ENCODE measurements at regions not wholly inside any gene's neighbourhood (a gene's known extent, or its start where the extent isn't known, plus 50 kb on each side); places are given as distances from the start of the nearest gene placed in this dataset.

GRCh38 chr1:238492271-238492670 lies 601.5 kb upstream of the ZP4 start:
- H3K27ac ChIP-seq: no peak overlapping the region
- CTCF ChIA-PET: no interaction called here
- DNase-seq (ENCODE audit: low spot score): no peak
- TF ChIP-seq, protein P1, sequence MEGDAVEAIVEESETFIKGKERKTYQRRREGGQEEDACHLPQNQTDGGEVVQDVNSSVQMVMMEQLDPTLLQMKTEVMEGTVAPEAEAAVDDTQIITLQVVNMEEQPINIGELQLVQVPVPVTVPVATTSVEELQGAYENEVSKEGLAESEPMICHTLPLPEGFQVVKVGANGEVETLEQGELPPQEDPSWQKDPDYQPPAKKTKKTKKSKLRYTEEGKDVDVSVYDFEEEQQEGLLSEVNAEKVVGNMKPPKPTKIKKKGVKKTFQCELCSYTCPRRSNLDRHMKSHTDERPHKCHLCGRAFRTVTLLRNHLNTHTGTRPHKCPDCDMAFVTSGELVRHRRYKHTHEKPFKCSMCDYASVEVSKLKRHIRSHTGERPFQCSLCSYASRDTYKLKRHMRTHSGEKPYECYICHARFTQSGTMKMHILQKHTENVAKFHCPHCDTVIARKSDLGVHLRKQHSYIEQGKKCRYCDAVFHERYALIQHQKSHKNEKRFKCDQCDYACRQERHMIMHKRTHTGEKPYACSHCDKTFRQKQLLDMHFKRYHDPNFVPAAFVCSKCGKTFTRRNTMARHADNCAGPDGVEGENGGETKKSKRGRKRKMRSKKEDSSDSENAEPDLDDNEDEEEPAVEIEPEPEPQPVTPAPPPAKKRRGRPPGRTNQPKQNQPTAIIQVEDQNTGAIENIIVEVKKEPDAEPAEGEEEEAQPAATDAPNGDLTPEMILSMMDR (conservative IDR thresholded peaks at IDR 0.05; ENCODE audit: low read depth): no peak
- POLR2A ChIA-PET (ENCODE audit: low non-redundant PET): no interaction called here

GRCh38 chr1:238491265-238491664 lies 600.5 kb upstream of the ZP4 start:
- ChIA-PET POLR2A (ENCODE audit: low non-redundant PET) (no interaction called here), CTCF (no interaction called here)
- TF ChIP-seq, protein P1 (conservative IDR thresholded peaks at IDR 0.05; ENCODE audit: low read depth): no peak
- DNase-seq (ENCODE audit: low spot score): no peak
- no peak overlapping the region for H3K27ac ChIP-seq

DNA sequence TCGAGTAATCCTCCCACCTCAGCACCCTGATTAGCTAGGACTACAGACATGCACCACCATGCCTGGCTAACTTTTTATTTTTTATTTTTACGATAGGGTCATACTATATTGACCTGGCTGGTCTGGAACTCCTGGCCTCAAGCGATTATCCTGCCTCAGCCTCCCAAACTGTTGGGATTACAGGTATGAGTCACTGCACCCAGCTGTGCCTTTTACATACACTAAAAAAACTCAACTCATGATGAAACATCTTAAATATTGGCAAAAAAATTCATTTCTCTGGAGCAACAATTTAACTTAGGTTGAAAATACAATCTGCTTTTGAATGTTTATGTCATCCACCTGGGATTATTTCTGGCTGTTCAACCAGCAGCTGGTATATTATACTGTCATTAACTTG lies 598.3 kb upstream of the ZP4 start:
- TF ChIP-seq, protein P1 (conservative IDR thresholded peaks at IDR 0.05; ENCODE audit: low read depth): no peak
- H3K27ac ChIP-seq: no peak overlapping the region
- CTCF ChIA-PET: no interaction called here
- POLR2A ChIA-PET (ENCODE audit: low non-redundant PET): no interaction called here
- DNase-seq (ENCODE audit: low spot score): no peak

DNA sequence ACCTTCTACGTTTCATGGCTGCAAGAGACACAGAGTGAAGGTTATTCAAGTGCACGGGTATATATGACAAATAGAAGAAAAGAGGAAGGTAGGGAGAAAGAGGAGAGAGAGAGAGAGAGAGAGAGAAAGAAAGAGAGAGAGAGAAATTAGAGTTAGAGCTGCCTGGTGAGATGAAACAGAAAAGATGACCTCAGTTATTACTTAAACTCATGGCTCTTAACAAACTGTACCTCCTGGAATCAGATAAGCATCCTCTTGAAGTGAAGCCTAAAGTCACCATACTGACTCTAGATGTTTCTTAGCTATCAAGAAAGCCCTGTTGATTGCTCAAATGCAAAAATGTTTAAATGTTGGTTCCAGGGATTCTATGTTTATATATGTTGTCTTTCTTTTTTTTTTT lies 597.7 kb upstream of the ZP4 start:
- ChIA-PET CTCF (no interaction called here), POLR2A (ENCODE audit: low non-redundant PET) (no interaction called here)
- no peak overlapping the region for H3K27ac ChIP-seq
- no peak for DNase-seq (ENCODE audit: low spot score)
- TF ChIP-seq, protein P1 (conservative IDR thresholded peaks at IDR 0.05; ENCODE audit: low read depth): no peak

DNA sequence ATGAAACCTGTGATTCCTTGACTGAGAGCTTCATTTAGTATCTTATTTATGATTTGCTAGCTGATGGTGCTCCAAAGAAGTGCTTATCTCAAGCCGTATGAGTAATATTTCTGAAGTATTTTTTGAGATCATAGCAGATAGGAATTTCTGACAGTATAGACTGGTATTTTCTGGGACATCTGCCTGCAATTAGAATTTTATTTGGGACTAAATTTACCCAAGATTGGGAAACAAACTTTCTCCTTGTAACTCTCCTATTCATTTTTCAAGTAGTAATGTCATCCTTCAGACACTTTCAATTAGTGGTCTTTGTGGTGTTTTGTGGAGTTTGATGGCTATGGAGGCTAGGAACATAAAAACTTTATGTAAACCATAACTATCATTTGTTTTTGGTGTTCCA lies 597.2 kb upstream of the ZP4 start:
- DNase-seq (ENCODE audit: low spot score): no peak
- ChIA-PET POLR2A (ENCODE audit: low non-redundant PET) (no interaction called here), CTCF (no interaction called here)
- H3K27ac ChIP-seq: no peak overlapping the region
- TF ChIP-seq, protein P1 (conservative IDR thresholded peaks at IDR 0.05; ENCODE audit: low read depth): no peak

DNA sequence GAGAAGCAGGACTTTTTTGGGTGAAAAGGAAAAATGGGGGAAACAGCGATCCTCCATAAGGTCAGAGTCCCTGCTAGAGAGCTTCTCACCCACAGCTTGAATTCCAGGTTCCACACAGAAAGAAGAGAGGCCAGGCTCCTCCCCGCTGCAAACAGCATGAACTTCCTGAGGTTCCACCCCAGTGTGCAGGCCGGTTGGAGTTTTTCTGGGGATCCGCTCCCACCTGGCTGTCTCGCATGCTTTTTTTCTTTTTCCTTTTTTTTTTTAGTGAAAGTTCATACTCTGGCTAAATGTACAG lies 595.1 kb upstream of the ZP4 start:
- DNase-seq (ENCODE audit: low spot score): no peak
- ChIA-PET POLR2A (ENCODE audit: low non-redundant PET) (no interaction called here), CTCF (no interaction called here)
- no peak overlapping the region for H3K27ac ChIP-seq
- TF ChIP-seq, protein P1 (conservative IDR thresholded peaks at IDR 0.05; ENCODE audit: low read depth): no peak

Measured in RWPE1 (cell line).